ENCODE measurements at regions not wholly inside any gene's neighbourhood (a gene's known extent, or its start where the extent isn't known, plus 50 kb on each side); places are given as distances from the start of the nearest gene placed in this dataset.

- TF ChIP-seq MAX (CRISPR knock-in tag; IDR thresholded peaks at IDR 0.05) (no peak), CTCF (IDR thresholded peaks at IDR 0.05) (no peak), ATF3 (CRISPR knock-in tag; conservative IDR thresholded peaks at IDR 0.05) (no peak), MXD4 (CRISPR knock-in tag; IDR thresholded peaks at IDR 0.05; ENCODE audit: borderline replicate concordance) (no peak), JUN (CRISPR knock-in tag; IDR thresholded peaks at IDR 0.05) (no peak), SP1 (CRISPR knock-in tag; conservative IDR thresholded peaks at IDR 0.05) (no peak), ELF4 (CRISPR knock-in tag; IDR thresholded peaks at IDR 0.05; ENCODE audit: low read depth) (no peak), ZNF232 (CRISPR knock-in tag; IDR thresholded peaks at IDR 0.05) (no peak), EMX1 (CRISPR knock-in tag; IDR thresholded peaks at IDR 0.05) (no peak), NR3C1 (CRISPR knock-in tag; conservative IDR thresholded peaks at IDR 0.05; ENCODE audit: low read depth) (no peak), ZBTB43 (CRISPR knock-in tag; IDR thresholded peaks at IDR 0.05) (no peak), CREM (CRISPR knock-in tag; IDR thresholded peaks at IDR 0.05) (no peak)
These were observed 156.8 kb upstream of the ATP1B1 start for GRCh38 chr1:168949672-168950071.
